ENCODE measurements at regions not wholly inside any gene's neighbourhood (a gene's known extent, or its start where the extent isn't known, plus 50 kb on each side); places are given as distances from the start of the nearest gene placed in this dataset.

DNA sequence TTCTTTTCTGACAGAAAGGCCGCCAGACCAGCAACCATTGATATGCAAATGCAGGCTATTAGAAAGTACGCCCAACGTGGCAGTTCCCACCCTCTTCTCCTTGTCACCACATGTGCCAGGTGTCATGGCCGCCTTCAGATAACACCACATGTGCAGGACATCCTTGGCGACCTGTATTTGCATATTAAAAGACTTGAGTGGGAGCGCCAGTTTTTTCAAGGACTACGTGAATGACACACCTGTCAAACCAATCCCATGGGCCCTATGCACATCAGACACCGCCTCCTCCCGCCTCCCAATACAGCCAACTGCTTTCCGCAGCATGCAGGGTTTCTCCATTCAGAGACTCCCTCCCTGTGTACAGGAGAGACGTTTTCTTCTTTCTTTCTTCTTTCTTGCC, 318.6 kb upstream of the FAR2 start:
- Histone ChIP-seq H3K27ac (no peak overlapping the region), H3K4me3 (no peak overlapping the region), H3K9me3 (ENCODE audit: low read depth) (no peaks in the 10 kb centered on the region), H3K36me3 (no peaks in the 10 kb centered on the region), H3K27me3 (no peaks in the 10 kb centered on the region), H3K4me1 (ENCODE audit: low read depth) (no peaks in the 10 kb centered on the region)
- TF ChIP-seq, protein P1, sequence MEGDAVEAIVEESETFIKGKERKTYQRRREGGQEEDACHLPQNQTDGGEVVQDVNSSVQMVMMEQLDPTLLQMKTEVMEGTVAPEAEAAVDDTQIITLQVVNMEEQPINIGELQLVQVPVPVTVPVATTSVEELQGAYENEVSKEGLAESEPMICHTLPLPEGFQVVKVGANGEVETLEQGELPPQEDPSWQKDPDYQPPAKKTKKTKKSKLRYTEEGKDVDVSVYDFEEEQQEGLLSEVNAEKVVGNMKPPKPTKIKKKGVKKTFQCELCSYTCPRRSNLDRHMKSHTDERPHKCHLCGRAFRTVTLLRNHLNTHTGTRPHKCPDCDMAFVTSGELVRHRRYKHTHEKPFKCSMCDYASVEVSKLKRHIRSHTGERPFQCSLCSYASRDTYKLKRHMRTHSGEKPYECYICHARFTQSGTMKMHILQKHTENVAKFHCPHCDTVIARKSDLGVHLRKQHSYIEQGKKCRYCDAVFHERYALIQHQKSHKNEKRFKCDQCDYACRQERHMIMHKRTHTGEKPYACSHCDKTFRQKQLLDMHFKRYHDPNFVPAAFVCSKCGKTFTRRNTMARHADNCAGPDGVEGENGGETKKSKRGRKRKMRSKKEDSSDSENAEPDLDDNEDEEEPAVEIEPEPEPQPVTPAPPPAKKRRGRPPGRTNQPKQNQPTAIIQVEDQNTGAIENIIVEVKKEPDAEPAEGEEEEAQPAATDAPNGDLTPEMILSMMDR (IDR thresholded peaks at IDR 0.05; ENCODE audit: low read depth, low read length), result no peak
- no peak for DNase-seq (ENCODE audit: low read depth in 1 of 2, low spot score in 1 of 2)

DNA sequence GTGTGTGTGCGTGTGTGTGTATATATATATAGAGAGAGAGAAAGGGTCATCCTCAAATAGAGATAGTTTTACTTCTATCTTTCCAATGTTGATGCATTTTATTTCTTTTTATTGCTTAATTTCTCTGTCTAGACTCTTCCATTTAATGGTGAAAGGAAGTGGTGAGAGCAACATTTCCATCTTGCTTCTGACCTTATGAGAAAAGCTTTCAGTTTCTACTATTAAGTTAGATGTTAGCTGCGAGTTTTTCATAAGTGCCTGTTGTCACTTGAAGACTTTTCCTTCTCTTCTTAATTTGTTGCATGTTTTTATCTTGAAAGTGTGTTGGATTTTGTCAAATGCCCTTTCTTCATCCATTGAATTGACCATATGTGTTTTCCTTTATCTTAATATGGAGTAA, 304.4 kb upstream of the FAR2 start:
- no peaks in the 10 kb centered on the region for H3K27me3 ChIP-seq
- TF ChIP-seq, protein P1 (IDR thresholded peaks at IDR 0.05; ENCODE audit: low read depth, low read length), result no peak
- DNase-seq (ENCODE audit: low read depth in 1 of 2, low spot score in 1 of 2), result no peak
- no peaks in the 10 kb centered on the region for H3K4me1 ChIP-seq (ENCODE audit: low read depth)
- no peak overlapping the region for H3K4me3 ChIP-seq
- no peak overlapping the region for H3K27ac ChIP-seq
- H3K9me3 ChIP-seq (ENCODE audit: low read depth), result no peaks in the 10 kb centered on the region
- H3K36me3 ChIP-seq, result no peaks in the 10 kb centered on the region

DNA sequence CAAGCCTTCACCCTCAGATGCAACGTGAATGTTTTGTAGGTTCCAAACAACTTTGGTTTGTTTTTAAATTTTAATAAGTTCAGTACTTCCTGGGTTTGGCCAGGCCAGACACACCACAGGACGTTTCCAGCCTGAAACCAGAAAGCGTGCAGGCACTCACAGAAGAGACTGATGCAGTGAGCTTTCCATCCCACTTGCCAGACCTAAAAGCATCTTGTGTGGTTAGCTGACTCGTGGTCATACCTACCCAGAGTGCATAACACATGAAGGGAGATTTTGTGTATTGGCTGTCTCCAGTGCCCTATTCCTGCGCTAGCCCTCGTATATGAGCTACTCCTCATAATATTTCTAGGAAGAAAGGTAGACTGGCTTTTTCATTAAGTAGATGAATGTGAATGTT, 297.3 kb upstream of the FAR2 start:
- H3K36me3 ChIP-seq, result no peaks in the 10 kb centered on the region
- no peak overlapping the region for H3K27ac ChIP-seq
- H3K4me3 ChIP-seq, result no peak overlapping the region
- no peaks in the 10 kb centered on the region for H3K4me1 ChIP-seq (ENCODE audit: low read depth)
- TF ChIP-seq, protein P1 (IDR thresholded peaks at IDR 0.05; ENCODE audit: low read depth, low read length), result no peak
- no peaks in the 10 kb centered on the region for H3K9me3 ChIP-seq (ENCODE audit: low read depth)
- DNase-seq (ENCODE audit: low read depth in 1 of 2, low spot score in 1 of 2), result no peak
- H3K27me3 ChIP-seq, result no peaks in the 10 kb centered on the region

DNA sequence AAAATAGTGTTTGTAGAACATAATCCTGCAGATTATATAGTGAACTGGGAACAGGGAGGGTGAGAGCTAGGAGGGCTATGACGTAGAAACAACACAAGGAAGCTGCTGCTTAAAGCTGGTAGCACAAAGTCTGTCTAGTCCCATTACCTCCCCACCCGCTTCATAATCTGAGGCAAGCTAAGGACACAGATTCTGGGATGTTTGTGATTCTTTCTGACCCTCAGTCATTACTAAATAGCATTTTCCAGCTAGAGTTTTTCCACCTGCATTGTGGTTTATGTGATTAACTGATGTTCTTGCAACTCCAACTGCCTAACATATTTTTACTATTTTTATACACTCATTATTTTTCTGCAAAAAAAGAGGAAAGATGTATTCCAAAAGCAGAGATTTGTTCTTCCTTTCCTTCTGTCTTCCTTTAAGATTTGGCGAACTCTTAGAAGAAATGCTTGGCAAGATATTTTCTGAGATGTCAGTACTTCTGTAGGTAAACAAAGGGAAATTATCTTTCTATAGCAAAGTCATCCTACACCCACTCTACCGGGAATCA, 293.2 kb upstream of the FAR2 start:
- TF ChIP-seq, protein P1 (IDR thresholded peaks at IDR 0.05; ENCODE audit: low read depth, low read length), result no peak
- Histone ChIP-seq H3K9me3 (ENCODE audit: low read depth) (no peaks in the 10 kb centered on the region), H3K27me3 (no peaks in the 10 kb centered on the region), H3K4me1 (ENCODE audit: low read depth) (no peaks in the 10 kb centered on the region), H3K36me3 (no peaks in the 10 kb centered on the region), H3K4me3 (no peak overlapping the region), H3K27ac (no peak overlapping the region)
- no peak for DNase-seq (ENCODE audit: low read depth in 1 of 2, low spot score in 1 of 2)

DNA sequence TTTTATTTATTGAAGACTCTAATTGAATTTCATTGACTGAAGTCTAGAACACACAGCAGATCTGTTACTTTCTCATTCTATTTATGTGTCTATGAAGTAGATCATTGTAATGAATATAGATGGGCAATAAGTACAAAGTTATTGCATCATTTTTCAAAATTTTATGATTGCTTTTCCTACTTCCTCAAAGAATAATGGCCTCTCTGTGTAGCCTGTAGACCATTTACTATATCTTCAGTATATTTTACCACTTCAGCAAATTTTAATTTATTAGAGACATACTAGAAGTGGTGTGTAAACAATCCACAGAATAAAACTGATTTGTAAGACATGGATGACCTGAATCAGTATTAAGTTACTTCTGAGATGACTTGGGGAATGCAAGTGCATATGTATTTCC, 291.7 kb upstream of the FAR2 start:
- TF ChIP-seq, protein P1 (IDR thresholded peaks at IDR 0.05; ENCODE audit: low read depth, low read length), result no peak
- H3K27ac ChIP-seq, result no peak overlapping the region
- no peaks in the 10 kb centered on the region for H3K9me3 ChIP-seq (ENCODE audit: low read depth)
- no peaks in the 10 kb centered on the region for H3K4me1 ChIP-seq (ENCODE audit: low read depth)
- H3K4me3 ChIP-seq, result no peak overlapping the region
- no peaks in the 10 kb centered on the region for H3K36me3 ChIP-seq
- no peak for DNase-seq (ENCODE audit: low read depth in 1 of 2, low spot score in 1 of 2)
- no peaks in the 10 kb centered on the region for H3K27me3 ChIP-seq

DNA sequence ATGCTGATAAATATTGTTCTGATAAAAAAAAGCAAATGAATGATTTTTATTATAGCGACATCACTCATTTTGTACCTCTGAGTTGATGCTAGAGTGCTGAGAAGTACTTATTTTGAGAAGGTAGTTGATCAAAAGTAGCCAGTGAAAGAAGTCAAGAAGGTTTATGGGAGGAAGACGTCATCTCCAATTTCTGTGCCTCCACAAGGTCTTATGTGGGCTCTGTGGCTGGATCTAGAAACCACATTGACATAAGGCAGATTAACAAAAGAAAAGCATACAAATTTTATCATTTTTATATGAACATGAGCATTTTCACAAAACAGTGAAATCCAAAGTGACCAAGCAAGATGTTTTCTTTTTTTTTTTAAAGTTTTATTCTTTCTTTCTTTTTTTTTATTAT, 289.5 kb upstream of the FAR2 start:
- Histone ChIP-seq H3K27ac (no peak overlapping the region), H3K36me3 (no peaks in the 10 kb centered on the region), H3K4me3 (no peak overlapping the region), H3K27me3 (no peaks in the 10 kb centered on the region), H3K9me3 (ENCODE audit: low read depth) (no peaks in the 10 kb centered on the region), H3K4me1 (ENCODE audit: low read depth) (no peaks in the 10 kb centered on the region)
- TF ChIP-seq, protein P1 (IDR thresholded peaks at IDR 0.05; ENCODE audit: low read depth, low read length), result no peak
- no peak for DNase-seq (ENCODE audit: low read depth in 1 of 2, low spot score in 1 of 2)
